ENCODE measurements at regions not wholly inside any gene's neighbourhood (a gene's known extent, or its start where the extent isn't known, plus 50 kb on each side); places are given as distances from the start of the nearest gene placed in this dataset.

- ATAC-seq (ENCODE audit: insufficient read depth, low FRiP score) (no peak), DNase-seq (no peak)
- H3K4me3 ChIP-seq: no peak overlapping the region
- 91 to 95% methylated on average over 3 of the region's 3 CpGs for WGBS, 2 donors
- H3K4me1 ChIP-seq (ENCODE audit: control insufficient read depth in 5 of 5, insufficient read depth in 5 of 5, low read length in 5 of 5): peaks cover 0 to 6% (median 0%) of the 10 kb centered on the region in 5 donors
- H3K27me3 ChIP-seq (ENCODE audit: control insufficient read depth in 3 of 3, insufficient read depth in 3 of 3, low read length in 2 of 3): peaks cover 0 to 17% (median 14%) of the 10 kb centered on the region in 3 donors
- H3K9ac ChIP-seq (ENCODE audit: insufficient read depth in 1 of 2, low read length in 2 of 2): no peak overlapping the region
- H3K36me3 ChIP-seq (ENCODE audit: control insufficient read depth in 4 of 4, insufficient read depth in 4 of 4, low read length in 4 of 4): no peaks in the 10 kb centered on the region
- H3K27ac ChIP-seq (ENCODE audit: low read depth in 1 of 2, low read length in 1 of 2): no peak overlapping the region
- TF ChIP-seq CTCF (IDR thresholded peaks at IDR 0.05; ENCODE audit: control extremely low read depth, extremely low read depth): no peak
- H3K9me3 ChIP-seq (ENCODE audit: control insufficient read depth in 4 of 4, insufficient read depth in 3 of 4, low read length in 3 of 4): peaks cover 0 to 2% (median 0%) of the 10 kb centered on the region in 4 donors
Observed at GRCh38 chr3:71974786-71975185, 189.8 kb upstream of the PROK2 start.

- Histone ChIP-seq H3K27me3 (ENCODE audit: control insufficient read depth in 3 of 3, insufficient read depth in 3 of 3, low read length in 2 of 3) (peaks cover 0 to 17% (median 15%) of the 10 kb centered on the region in 3 donors), H3K4me3 (no peak overlapping the region), H3K9ac (ENCODE audit: insufficient read depth in 1 of 2, low read length in 2 of 2) (no peak overlapping the region), H3K27ac (ENCODE audit: low read depth in 1 of 2, low read length in 1 of 2) (no peak overlapping the region), H3K36me3 (ENCODE audit: control insufficient read depth in 4 of 4, insufficient read depth in 4 of 4, low read length in 4 of 4) (no peaks in the 10 kb centered on the region), H3K4me1 (ENCODE audit: control insufficient read depth in 5 of 5, insufficient read depth in 5 of 5, low read length in 5 of 5) (peaks cover 0 to 6% (median 0%) of the 10 kb centered on the region in 5 donors), H3K9me3 (ENCODE audit: control insufficient read depth in 4 of 4, insufficient read depth in 3 of 4, low read length in 3 of 4) (peaks cover 0 to 2% (median 0%) of the 10 kb centered on the region in 4 donors)
- no peak for ATAC-seq (ENCODE audit: insufficient read depth, low FRiP score)
- DNase-seq: no peak
- TF ChIP-seq CTCF (IDR thresholded peaks at IDR 0.05; ENCODE audit: control extremely low read depth, extremely low read depth): no peak
- 49 to 68% methylated on average over 7 of the region's 7 CpGs for WGBS, 2 donors
Observed at GRCh38 chr3:71973274-71974030, 188.5 kb upstream of the PROK2 start.

DNA sequence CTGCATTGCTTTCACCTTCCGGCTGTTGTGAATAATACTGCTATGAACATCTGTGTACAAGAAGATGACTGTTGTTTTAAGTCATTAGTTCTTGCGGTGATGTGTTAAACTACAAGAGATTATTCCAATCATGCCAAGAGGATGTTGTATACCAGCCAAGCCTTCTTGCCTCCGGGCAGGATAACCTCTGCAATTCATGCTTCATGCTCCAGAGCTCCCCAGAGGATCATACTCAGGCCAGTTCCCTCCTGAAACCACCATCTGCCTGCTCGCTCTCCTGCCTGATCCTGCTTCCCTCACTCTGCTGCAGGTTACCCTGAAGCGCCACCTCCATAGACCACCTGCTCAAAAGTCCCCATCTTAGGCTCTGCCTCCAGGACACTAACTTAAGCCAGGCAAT lies 187.1 kb upstream of the PROK2 start:
- WGBS, 2 donors: 92 to 97% methylated on average over 5 of the region's 5 CpGs

More for the DNA sequence above, 187.1 kb upstream of the PROK2 start:
- ATAC-seq (ENCODE audit: insufficient read depth, low FRiP score) (no peak), DNase-seq (no peak)
- Histone ChIP-seq H3K27me3 (ENCODE audit: control insufficient read depth in 3 of 3, insufficient read depth in 3 of 3, low read length in 2 of 3) (peaks cover 0 to 7% (median 4%) of the 10 kb centered on the region in 3 donors), H3K27ac (ENCODE audit: low read depth in 1 of 2, low read length in 1 of 2) (no peak overlapping the region), H3K9me3 (ENCODE audit: control insufficient read depth in 4 of 4, insufficient read depth in 3 of 4, low read length in 3 of 4) (peaks cover 0 to 2% (median 0%) of the 10 kb centered on the region in 4 donors), H3K9ac (ENCODE audit: insufficient read depth in 1 of 2, low read length in 2 of 2) (no peak overlapping the region), H3K4me3 (no peak overlapping the region), H3K36me3 (ENCODE audit: control insufficient read depth in 4 of 4, insufficient read depth in 4 of 4, low read length in 4 of 4) (no peaks in the 10 kb centered on the region), H3K4me1 (ENCODE audit: control insufficient read depth in 5 of 5, insufficient read depth in 5 of 5, low read length in 5 of 5) (no peaks in the 10 kb centered on the region)
- no peak for TF ChIP-seq CTCF (IDR thresholded peaks at IDR 0.05; ENCODE audit: control extremely low read depth, extremely low read depth)
